ENCODE measurements at regions not wholly inside any gene's neighbourhood (a gene's known extent, or its start where the extent isn't known, plus 50 kb on each side); places are given as distances from the start of the nearest gene placed in this dataset.

DNA sequence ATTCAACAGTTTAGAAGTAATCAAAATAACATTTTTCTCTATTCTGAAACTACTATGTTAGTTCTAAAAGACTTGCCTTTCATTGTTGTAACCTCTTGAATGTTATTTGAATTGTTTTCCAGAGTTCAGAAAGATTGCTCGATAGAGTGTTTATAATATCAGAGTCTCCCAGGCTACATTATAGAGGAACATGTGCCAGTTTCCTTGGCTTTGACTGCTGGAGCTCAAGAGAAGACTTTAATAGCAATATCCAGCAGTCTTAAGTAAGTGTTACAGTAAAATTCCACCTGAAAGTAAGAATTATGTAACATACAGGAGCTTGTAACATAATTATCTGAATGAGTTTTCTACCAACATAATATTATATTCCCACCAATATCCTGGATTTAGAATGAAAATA, 991.8 kb upstream of the ADGRB3 start:
- Mint-ChIP-seq H3K27me3 (ENCODE audit: low read depth) (no peaks in the 10 kb centered on the region), H3K27ac (no peak overlapping the region), H3K36me3 (ENCODE audit: low read depth) (no peaks in the 10 kb centered on the region), H3K9me3 (no peaks in the 10 kb centered on the region), H3K4me1 (no peaks in the 10 kb centered on the region), H3K4me3 (no peak overlapping the region)
- TF ChIP-seq, protein P1, sequence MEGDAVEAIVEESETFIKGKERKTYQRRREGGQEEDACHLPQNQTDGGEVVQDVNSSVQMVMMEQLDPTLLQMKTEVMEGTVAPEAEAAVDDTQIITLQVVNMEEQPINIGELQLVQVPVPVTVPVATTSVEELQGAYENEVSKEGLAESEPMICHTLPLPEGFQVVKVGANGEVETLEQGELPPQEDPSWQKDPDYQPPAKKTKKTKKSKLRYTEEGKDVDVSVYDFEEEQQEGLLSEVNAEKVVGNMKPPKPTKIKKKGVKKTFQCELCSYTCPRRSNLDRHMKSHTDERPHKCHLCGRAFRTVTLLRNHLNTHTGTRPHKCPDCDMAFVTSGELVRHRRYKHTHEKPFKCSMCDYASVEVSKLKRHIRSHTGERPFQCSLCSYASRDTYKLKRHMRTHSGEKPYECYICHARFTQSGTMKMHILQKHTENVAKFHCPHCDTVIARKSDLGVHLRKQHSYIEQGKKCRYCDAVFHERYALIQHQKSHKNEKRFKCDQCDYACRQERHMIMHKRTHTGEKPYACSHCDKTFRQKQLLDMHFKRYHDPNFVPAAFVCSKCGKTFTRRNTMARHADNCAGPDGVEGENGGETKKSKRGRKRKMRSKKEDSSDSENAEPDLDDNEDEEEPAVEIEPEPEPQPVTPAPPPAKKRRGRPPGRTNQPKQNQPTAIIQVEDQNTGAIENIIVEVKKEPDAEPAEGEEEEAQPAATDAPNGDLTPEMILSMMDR (IDR thresholded peaks at IDR 0.05; ENCODE audit: unreplicated experiment in 3 of 3), result no peak

DNA sequence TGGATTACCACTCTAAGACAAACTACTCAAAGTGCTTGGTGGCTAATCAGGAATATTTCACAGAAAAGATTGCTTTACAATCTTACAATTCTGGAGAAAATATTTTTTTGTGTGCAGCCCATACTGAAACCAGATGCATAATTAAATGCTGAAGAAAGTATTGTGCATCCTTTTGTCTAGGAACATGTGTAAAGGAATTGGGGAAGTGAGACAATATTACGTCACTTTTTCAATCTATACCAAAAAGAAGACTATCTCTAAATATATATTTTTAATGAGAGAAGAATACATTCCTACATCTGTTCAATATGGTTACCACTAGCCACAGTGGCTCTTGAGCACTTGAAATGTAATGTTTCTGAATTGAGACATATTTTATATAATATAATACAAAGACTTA, 992.5 kb upstream of the ADGRB3 start:
- Mint-ChIP-seq H3K36me3 (ENCODE audit: low read depth) (no peaks in the 10 kb centered on the region), H3K4me3 (no peak overlapping the region), H3K9me3 (no peaks in the 10 kb centered on the region), H3K27me3 (ENCODE audit: low read depth) (no peaks in the 10 kb centered on the region), H3K4me1 (no peaks in the 10 kb centered on the region), H3K27ac (no peak overlapping the region)
- TF ChIP-seq, protein P1 (IDR thresholded peaks at IDR 0.05; ENCODE audit: unreplicated experiment in 3 of 3), result no peak

DNA sequence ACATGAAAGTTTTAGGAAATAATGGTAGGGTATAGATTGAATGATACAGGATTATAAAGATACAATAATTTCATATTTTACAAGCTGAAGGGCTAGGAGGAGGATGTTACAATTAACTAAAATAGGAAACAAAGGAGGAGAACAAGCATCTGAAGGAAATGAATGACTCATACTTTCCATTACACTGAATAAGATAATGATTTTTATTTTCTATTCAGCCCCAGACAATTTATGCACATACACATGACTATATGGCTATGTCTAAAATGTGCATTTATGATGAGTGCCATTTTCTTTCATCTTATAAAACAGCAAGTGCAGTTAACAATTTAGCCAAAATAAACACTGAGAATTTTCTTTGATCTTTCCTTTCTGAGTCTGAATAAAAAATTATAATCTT, 994.6 kb upstream of the ADGRB3 start:
- H3K4me3 Mint-ChIP-seq, result no peak overlapping the region
- no peaks in the 10 kb centered on the region for H3K36me3 Mint-ChIP-seq (ENCODE audit: low read depth)
- H3K4me1 Mint-ChIP-seq, result no peaks in the 10 kb centered on the region
- TF ChIP-seq, protein P1 (IDR thresholded peaks at IDR 0.05; ENCODE audit: unreplicated experiment in 3 of 3), result no peak
- no peak overlapping the region for H3K27ac Mint-ChIP-seq
- no peaks in the 10 kb centered on the region for H3K27me3 Mint-ChIP-seq (ENCODE audit: low read depth)
- no peaks in the 10 kb centered on the region for H3K9me3 Mint-ChIP-seq

DNA sequence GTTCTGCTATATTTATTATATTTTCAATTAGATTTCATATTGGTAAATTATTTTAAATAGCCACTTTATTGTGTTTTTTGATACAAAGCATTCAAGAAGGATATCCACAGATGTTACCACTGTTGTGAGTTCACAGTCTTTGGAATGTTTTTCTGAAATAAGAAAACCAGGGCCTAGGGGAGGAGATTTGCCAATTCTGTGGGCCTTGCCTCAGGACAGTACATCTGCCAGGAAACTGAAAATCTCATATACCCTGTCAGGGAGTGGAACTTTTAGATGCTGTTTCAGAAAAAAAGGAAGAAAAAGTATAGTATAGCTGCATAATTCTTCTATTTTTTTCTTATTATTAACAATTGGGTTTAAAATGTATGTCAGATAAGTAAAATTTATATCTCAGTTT, 995.9 kb upstream of the ADGRB3 start:
- Mint-ChIP-seq H3K27ac (no peak overlapping the region), H3K4me1 (no peaks in the 10 kb centered on the region), H3K9me3 (peaks cover 6% of the 10 kb centered on the region), H3K4me3 (no peak overlapping the region), H3K27me3 (ENCODE audit: low read depth) (no peaks in the 10 kb centered on the region), H3K36me3 (ENCODE audit: low read depth) (no peaks in the 10 kb centered on the region)
- TF ChIP-seq, protein P1 (IDR thresholded peaks at IDR 0.05; ENCODE audit: unreplicated experiment in 3 of 3), result no peak

DNA sequence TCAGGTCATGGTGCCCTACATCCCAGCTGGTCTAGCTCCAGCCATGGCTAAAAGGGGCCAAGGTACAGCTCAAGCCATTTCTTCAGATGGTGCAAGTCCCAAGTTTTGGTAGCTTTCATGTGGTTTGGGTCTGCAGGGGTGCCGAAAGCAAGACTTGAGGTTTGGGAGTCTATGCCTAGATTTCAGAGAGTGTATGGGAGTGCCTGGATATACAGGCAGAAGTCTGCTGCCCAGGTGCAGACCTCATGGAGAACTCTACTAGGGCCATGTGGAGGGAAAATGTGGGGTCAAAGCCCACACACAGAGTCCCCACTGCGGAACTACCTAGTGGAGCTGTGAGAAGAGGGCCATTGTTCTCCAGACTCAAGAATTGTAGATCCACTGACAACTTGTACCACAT, 1000.9 kb upstream of the ADGRB3 start:
- Mint-ChIP-seq H3K4me3 (no peak overlapping the region), H3K9me3 (peaks cover 11% of the 10 kb centered on the region), H3K27me3 (ENCODE audit: low read depth) (no peaks in the 10 kb centered on the region), H3K4me1 (peaks cover 13% of the 10 kb centered on the region), H3K36me3 (ENCODE audit: low read depth) (no peaks in the 10 kb centered on the region), H3K27ac (no peak overlapping the region)
- TF ChIP-seq, protein P1 (IDR thresholded peaks at IDR 0.05; ENCODE audit: unreplicated experiment in 3 of 3), result no peak

DNA sequence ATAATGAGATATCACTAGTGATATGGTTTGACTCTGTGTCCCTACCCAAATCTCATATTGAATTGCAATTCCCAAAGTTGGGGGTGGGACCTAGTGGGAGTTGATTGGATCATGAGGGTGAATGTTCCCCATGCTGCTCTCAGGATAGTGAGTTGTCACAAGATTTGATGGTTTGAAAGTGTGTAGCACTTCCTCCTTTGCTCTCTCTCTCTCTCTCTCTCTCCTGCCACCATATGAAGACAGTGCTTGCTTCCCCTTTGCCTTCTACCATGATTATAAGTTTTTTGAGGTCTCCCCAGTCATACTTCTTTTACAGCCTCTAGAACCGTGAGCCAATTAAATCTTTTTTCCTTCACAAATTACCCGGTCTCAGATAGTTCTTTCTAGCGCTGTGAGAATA, 1002.0 kb upstream of the ADGRB3 start:
- Mint-ChIP-seq H3K27me3 (ENCODE audit: low read depth) (no peaks in the 10 kb centered on the region), H3K9me3 (peaks cover 11% of the 10 kb centered on the region), H3K4me1 (peaks cover 17% of the 10 kb centered on the region), H3K4me3 (no peak overlapping the region), H3K36me3 (ENCODE audit: low read depth) (no peaks in the 10 kb centered on the region), H3K27ac (no peak overlapping the region)
- TF ChIP-seq, protein P1 (IDR thresholded peaks at IDR 0.05; ENCODE audit: unreplicated experiment in 3 of 3), result no peak

All from nephron (organoid).